ENCODE measurements at regions not wholly inside any gene's neighbourhood (a gene's known extent, or its start where the extent isn't known, plus 50 kb on each side); places are given as distances from the start of the nearest gene placed in this dataset.
"Not testable (repeated sequence)": the region's sequence is repeated elsewhere in the genome, so short reads cannot be mapped to it uniquely, and the experiment has no call there.

DNA sequence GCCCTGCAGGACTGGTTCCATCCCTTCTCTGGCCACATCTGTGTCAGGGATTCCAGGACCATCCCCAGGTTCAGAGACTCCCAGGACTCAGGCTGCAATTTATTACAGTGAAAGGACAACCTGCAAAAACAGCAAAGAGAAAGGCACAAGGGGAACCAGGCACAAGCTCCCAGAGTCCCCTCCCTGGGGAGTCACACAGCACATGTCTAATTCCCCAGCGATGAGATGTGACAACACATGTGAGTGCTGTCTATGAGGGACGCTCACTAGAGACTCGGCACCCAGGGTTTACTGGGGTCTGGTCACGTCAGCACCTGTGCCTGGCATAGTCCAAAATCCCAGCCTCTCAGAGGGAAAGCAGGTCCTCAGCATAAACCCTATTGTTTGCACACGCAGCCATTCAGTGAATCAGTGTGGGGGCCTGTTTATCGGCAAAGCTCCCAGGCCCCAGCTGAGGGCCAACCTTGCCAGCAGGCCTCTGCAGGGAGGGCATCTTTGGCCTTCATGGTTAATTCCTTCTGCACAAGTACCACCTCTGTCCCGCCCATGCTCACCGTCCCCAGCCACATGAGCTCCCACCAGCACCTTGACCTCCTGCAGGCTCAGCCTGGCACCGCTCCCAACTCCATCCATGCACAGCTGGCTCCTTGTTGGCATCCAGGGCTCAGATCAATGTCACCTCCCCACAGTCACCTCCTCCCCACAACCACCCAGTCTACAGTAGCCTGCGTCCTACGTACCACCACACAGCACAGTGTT, 198.9 kb upstream of the SFSWAP start:
- DNase-seq (ENCODE audit: low read depth in 2 of 2), result no peak

DNA sequence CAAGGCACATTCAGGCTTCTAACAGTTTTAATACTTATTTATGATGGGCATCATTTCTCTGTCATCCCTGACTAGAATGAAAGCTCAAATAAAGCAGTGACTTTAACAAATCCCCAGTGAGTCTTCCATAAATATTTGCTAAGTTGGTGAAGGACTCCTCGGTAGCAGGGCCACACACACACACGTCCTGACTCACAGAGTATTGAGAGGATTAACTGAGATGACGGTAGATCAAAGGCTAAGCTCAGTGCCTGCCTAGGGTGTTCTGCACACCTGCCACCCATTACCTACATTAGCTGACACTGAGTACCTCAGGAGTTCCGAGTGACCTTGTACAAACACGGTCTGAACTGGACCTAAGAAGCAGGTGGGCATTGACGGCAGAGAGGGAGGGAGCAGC, 197.3 kb upstream of the SFSWAP start:
- DNase-seq (ENCODE audit: low read depth in 2 of 2), result no peak

DNA sequence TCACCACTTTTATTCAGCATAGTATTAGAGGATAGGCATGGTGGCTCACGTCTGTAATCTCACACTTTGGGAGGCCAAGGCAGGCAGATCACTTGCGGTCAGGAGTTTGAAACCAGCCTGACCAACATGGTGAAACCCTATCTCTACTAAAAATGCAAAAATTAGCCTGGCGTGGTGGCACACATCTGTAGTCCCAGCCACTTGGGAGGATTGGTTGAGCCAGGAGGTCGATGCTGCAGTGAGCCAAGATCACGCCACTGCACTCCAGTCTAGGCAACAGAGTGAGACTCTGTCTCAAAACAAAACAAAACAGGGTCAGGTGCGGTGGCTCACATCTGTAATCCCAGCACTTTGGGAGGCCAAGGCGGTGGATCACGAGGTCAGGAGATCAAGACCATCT, 190.3 kb upstream of the SFSWAP start:
- not testable (repeated sequence) for DNase-seq (ENCODE audit: low read depth in 2 of 2)

DNA sequence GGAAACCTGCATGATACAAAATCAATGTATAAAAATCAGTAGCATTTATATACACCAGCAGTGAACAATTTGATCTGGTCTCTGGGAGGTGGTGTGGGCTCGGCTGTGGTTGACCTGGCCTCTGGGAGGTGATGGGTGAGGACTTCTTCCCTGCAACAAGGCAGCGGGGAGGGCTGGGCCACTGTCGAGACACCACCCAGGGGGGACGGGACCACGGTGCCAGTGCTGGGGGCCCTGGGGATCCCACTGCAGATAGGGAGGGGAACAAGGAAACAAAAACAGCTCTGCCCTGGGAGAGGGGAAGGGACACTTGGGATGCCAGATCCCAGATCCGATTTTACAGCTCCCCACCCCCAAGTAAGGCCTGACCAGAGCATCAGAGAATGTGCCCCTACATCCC, 189.6 kb upstream of the SFSWAP start:
- DNase-seq (ENCODE audit: low read depth in 2 of 2), result no peak

DNA sequence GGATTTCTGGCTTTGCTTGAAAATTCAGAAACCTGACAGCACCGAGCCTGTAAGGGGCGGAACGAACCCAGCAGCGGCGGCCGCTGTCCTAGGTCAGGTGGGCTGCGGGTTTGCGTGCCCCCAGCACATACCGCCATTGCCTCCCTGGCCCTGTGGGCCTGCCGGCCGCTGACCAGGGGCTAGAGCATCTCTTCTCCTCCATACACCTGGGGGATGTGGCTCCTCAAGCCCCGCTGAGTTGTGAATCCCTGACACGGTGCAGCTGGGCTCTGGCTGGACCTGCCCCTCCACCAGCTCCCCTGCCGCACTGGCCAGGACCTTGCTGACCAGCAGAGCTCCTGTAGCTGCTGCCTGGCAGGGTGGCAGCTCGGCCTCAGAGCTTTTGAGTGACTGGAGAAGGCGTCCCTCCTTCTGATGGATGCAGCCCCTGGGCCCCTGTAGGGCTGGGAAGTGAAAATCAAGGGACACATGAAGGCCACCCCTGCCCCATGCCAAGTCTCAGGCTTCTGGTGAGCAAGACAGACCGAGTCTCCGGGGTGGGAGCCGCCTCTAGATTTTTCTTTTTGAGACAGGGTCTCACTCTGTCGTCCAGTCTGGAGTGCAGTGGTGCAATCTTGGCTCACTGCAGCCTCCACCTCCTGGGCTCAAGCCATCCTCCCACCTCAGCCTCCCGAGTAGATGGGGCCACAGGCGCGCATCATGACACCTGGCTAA, 184.9 kb upstream of the SFSWAP start:
- DNase-seq (ENCODE audit: low read depth in 2 of 2), result no peak

DNA sequence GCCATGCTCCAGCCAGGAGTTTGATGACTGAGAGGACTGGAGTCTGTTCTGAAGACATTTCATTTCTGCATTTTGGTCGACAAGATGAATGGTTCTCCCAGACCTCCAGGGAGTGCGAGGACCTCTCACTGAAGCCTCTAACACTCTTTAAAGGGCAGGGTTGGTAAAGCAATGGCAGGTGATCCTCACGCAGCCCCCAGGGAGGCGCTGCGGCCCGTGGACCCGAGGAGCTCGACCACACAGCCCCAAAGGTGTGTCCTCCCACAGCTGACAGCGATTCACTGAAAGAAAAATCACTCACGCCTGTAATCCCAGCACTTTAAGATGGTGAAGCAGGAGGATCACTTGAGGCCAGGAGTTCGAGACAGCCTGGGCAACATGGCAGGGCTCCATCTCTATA, 183.8 kb upstream of the SFSWAP start:
- DNase-seq (ENCODE audit: low read depth in 2 of 2), result no peak

DNA sequence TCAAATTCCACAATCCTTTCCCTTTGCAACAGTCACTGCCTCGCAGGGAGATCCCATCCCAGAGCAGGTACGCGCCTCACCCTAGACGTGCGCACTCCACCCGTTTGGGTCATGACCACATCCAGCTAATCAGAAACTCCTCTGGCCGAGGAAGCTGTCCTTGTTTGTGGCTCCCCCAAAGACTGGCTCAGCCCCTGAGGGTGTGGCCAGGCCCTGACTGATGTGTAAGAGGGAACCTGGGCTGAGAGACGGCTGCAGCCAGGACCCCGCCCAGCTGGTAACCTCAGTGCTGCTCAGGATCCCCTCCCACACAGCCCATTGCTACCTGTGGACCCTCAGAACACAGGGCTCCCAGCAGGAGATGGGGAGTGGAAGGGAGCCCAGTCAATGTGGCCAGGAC, 183.2 kb upstream of the SFSWAP start:
- no peak for DNase-seq (ENCODE audit: low read depth in 2 of 2)

DNA sequence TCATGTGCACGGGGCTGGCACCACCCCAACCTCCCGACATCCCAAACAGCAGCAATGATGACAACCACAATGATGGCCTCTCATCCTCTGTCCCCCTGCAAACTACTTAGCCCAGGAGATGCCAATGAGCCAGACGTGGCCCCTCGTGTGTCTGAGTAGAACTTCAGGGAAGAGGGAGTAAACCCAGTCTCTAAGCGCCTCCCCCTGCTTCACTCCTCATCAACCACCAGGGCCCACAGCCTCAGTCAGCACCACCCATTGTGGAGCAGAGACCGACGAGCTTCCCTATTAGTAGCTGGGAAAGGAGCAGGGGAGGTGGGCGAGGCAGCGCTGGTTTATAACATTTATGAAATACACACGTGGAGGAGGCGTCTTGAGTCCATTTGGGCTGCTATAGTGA, 182.7 kb upstream of the SFSWAP start:
- DNase-seq (ENCODE audit: low read depth in 2 of 2), result no peak

DNA sequence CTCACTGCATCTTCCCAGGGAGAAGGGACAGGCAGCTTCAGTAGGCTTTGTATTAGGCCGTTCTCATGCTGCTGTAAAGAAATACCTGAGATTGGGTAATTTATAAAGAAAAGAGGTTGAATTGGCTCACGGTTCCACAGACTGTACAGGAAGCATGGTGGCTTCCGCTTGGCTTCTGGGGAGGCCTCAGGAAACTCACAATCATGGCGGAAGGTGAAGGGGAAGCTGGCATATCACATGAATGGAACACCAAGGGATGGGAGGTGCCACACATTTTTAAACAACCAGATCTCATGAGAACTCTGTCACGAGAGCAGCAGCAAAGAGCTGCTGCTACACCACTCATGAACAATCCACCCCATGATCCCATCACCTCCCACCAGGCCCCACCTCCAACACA, 182.2 kb upstream of the SFSWAP start:
- no peak for DNase-seq (ENCODE audit: low read depth in 2 of 2)

DNA sequence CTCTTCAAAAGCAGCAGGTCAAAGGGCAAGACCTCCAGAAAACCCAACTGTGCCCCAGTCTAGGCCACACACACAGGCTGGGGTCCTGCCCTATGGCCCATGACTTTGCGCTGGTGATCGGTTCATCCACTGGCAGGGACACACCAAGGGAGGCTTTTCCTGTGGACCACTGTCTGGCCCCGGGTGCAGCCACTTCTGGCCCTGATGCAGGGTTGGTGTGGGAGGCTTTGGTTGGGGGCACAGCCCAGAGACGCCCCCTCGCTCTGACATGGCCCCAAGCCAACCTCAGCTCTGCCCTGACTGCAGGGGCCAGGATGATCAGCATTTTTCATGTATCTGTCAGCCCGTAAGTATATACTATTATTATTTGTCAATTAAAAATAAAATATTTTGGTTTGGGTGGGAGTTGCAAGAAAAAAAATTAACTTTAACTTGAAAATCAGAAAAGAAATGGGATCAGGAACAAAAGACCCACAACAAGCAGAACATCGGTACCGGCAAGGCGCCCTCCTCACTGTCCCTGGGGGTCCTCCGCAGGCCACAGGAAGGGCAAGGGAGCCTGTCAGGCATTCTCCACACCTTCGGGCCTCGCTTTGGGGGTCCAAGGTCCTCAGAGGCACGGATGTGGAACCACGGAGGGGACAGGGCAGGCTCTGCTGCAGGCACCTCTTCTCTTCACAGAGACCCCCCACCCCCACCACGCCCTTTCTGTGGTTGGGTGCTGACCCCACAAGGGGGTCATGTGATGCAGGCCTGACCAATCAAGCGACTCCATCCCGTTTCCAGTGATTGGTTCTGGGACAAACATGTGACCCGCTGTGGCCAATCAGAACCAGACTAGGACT, 181.5 kb upstream of the SFSWAP start:
- no peak for DNase-seq (ENCODE audit: low read depth in 2 of 2)

DNA sequence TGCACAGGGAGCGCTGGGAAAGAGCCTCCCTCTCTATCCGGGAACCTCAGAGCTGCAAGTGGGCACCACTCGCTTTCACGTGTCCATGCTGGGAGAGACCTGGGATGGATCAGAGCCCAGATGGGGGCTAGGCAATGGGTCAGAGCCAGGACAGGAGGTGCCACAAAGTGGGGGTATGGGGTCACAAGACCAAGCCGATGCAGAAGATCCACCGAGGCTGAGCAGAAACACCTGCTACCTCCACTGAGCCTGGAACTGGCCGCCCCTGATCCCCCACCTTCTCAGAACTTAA, 180.9 kb upstream of the SFSWAP start:
- no peak for DNase-seq (ENCODE audit: low read depth in 2 of 2)

DNA sequence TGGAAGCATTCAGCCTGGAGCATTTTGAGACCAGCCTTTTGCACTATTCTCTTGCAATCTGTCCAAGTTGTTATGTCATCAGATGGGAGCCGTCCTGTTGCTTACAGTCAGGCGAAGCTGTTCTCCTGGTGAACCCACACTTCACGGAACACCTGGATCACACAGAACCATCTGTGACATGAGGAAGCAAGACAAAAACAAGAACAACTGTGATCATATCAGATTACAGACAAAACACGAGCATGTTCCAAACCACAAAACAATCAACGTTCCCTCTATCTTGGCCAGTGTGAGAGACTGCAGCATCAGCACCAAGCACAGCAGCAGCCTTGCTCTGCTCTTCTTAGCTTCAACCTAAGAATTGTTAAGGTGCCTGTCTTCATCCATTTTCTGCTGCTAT, 180.5 kb upstream of the SFSWAP start:
- no peak for DNase-seq (ENCODE audit: low read depth in 2 of 2)

DNA sequence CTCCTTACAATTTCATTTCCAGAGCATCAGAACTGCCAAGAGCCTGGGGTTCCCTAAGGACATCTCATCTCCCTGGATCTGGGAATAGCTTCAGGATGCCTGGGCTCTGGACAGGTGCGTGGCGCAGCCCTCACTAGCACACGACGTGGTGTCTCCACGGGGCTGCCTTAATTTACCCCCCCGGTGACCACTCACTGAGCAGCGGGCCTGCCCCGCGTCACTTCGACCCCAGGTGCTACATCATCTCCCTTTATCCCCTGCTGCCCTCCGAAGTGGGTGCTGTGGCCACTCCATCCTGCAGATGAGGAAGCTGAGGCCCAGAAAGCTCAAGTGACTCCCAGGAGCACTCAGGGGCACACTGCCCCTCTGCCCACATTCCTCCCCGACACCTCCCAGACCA, 177.8 kb upstream of the SFSWAP start:
- no peak for DNase-seq (ENCODE audit: low read depth in 2 of 2)

DNA sequence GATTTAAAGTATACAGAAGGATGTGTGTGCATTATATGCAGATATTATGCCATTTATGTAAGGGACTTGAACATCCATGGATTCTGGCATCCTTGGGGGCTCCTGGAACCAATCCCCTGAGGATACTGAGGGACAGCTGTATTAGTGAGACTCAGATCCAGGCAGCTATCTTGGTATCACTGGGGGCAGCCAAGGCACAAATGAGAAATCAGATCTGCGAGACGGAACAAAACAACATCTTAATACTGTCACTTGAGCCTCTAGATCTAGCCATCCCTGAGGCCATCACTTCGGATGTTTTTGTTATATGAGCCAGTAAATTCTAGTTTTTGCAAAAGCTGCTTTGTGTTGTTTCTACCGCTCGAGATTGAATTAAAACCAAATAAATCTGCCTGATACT, 175.1 kb upstream of the SFSWAP start:
- DNase-seq (ENCODE audit: low read depth in 2 of 2), result no peak

DNA sequence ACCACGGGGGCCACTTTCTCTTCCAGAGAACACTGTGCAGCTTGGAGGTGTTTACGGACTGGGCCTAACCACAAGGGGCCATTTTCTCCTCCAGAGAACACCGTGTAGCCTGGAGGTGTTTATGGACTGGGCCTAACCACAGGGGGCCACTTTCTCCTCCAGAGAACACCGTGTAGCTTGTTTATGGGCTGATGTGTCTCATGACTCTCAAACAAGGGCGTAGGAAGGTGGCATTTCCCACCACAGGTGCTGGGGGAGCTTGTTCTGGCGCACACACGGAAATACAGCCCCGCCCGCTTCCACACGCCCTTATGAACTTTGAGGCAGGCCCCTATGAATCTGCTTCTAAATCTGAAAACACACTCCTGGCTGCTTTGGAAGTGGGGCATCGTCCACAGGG, 174.6 kb upstream of the SFSWAP start:
- no peak for DNase-seq (ENCODE audit: low read depth in 2 of 2)

DNA sequence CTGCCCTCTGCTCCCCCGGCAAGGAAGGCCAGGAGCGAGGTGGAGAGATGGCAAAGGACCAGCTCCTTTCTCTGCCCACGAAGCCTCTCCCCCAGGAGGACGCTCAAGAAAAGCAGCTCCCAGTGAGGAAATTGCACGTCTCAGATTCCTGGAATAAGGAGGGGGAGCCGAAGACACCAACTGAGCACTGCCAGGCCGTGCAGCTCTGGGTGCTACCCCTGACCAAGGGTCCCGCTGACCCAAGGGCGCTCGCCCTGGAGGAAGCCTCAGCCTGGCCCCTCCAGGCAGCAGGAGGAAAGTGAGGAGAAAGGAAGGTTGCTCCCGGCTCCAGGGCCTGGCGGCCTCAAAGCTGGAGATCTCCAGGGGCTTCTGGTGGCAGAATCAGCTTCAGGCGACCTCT, 174.1 kb upstream of the SFSWAP start:
- DNase-seq (ENCODE audit: low read depth in 2 of 2), result no peak

DNA sequence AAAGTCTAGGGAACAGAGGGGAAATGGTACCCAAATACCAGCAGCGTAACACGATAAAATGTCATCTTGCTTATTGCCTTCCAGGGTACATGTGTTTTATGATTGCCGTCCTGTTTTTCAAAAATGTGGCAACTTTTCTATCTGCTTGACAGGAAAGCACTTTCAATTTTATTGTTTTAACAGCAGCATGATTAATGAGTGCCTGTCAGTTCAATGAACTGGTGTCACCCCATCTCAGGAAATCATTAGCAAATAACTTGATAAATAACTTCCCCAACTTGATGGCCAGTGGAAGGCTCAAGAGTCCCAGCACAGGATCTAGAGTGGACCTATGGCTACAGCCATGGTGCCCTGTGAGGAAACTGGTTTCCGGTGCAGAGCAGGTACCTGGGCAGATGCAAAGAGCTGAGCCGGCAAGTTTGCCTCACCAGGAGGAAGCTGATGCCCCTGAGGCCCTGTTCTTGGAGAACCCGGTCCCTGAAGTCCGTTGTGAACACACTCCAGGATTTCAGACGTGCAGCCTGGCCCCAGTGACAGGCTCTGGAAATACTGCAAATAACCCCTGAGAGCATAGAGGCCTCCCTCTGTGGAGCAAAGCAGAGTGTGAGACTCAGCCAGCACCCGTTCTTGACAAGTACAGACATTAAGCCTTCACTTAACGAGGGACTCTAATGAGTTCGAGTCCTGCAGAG, 173.5 kb upstream of the SFSWAP start:
- DNase-seq (ENCODE audit: low read depth in 2 of 2), result no peak

DNA sequence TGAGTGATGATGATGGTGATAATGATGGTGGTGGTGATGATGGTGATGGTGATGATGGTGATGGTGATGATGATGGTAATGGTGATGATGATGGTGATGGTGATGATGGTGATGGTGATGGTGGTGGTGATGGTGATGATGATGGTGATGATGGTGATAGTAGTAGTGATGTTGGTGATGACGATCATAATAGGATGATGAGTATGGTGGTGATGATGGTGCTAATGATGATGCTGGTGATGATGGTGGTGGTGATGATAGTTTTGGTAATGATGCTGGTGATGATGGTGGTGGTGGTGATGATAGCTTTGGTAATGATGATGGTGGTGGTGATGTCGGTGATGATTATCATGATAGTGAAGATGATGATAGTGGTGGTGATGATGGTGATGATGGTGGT, 171.5 kb upstream of the SFSWAP start:
- DNase-seq (ENCODE audit: low read depth in 2 of 2), result no peak

DNA sequence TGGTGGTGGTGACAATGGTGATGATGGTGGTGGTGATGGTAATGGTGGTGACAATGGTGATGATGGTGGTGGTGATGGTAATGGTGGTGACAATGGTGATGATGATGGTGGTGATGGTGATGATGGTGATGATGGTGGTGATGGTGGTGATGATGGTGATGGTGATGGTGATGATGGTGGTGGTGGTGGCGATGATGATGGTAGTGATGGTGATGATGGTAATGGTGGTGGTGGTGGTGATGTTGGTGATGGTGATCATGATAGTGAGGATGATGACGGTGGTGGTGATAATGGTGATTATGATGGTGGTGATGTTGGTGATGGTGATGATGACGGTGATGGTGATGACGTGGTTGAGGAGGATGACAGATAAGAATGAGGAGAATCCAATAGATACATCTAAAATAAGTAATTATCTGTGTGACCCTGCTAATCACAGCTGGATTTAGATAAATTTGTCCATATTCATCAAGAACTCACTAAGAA, 170.7 kb upstream of the SFSWAP start:
- no peak for DNase-seq (ENCODE audit: low read depth in 2 of 2)

DNA sequence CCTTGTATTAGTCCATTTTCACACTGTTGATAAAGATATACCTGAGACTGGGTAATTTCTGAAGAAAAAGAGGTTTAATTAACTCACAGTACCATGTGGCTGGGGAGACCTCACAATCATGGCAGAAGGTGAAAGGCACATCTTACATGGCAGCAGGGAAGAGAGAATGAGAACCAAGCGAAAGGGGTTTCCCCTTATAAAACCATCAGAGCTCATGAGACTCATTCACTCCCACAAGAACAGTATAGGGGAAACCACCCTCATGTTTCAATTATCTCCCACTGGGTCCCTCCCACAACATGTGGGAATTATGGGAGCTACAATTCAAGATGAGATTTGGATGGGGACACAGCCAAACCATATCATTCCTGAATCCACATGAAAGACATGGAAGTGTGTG, 169.4 kb upstream of the SFSWAP start:
- not testable (repeated sequence) for DNase-seq (ENCODE audit: low read depth in 2 of 2)

DNA sequence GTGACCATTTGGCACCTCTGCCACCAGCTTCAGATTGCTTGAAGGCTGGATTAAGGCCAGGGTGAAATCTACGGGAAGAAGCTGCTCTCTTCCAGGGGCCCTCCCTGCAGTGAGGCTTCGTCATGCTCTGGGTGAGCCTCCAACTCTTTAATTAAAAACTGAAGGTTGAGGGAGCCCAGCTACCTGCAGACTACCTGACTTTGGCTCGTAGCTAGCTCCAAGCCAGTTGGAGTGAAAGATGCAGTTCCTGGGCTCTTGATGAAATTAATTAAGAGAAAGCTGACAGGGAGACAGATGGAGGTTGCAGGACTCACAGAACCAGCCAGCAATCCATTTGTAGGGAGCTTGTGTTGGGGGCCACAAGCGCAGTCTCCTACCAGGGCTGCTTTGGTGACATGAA, 168.5 kb upstream of the SFSWAP start:
- no peak for DNase-seq (ENCODE audit: low read depth in 2 of 2)

DNA sequence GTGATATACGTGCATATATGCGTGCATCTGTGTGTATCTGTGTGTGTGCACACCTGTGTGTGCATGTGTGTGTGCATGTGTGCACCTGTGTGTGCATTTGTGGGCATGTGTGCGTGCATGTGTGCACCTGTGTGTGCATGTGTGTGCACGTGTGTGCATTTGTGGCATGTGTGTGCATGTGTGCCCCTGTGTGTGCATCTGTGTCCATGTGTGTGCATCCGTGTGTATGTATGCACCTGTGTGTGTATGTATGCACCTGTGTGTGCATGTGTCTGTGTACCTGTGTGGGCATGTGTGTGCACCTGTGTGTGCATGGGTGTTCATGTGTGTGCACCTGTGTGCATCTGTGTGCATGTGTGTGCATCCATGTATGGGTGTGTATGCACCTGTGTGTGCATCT, 167.8 kb upstream of the SFSWAP start:
- DNase-seq (ENCODE audit: low read depth in 2 of 2), result no peak
